Gastrocnemius medialis (tissue), 4 donors: ENCODE measurements at regions not wholly inside any gene's neighbourhood (a gene's known extent, or its start where the extent isn't known, plus 50 kb on each side); places are given as distances from the start of the nearest gene placed in this dataset.

Experiments used
- ATAC-seq, 2 donors: fragments of 150-250 bp; one replicate each; pipeline ENCODE4 v1.9.1; 2016
- DNase-seq, 2 donors: peaks; one replicate each; pipeline ENCODE4 v3.0.0-alpha.2; 2019
- H3K27ac ChIP-seq, 4 donors: fragments of 200-600 bp; sonication (generic); 1 replicate in 1 of 4; 2 replicates in 3 of 4; pipeline ENCODE4 v1.5.1; 2016 to 2018; ENCODE audit warnings: mild to moderate bottlenecking in 2 of 4, moderate library complexity in 1 of 4
- H3K27me3 ChIP-seq, 3 donors: fragments of 200-600 bp; sonication (generic) in 2 of 3; 1 replicate in 1 of 3; 2 replicates in 2 of 3; pipeline versions ENCODE4 v1.5.1 to v1.6.0; 2016 to 2019; ENCODE audit warnings: mild to moderate bottlenecking in 1 of 3, moderate library complexity in 1 of 3
- H3K36me3 ChIP-seq, 2 donors: fragments of 200-600 bp; sonication (generic) in 1 of 2; one replicate each; pipeline ENCODE4 v1.5.1; 2017 to 2018
- H3K4me1 ChIP-seq, 2 donors: fragments of 200-600 bp; sonication (generic) in 1 of 2; one replicate each; pipeline ENCODE4 v1.5.1; 2016 to 2017; ENCODE audit warnings: mild to moderate bottlenecking in 2 of 2
- H3K4me3 ChIP-seq, 4 donors: fragments of 200-600 bp; sonication (generic) in 3 of 4; 1 replicate in 1 of 4; 2 replicates in 3 of 4; pipeline ENCODE4 v1.5.1; 2016 to 2019; ENCODE audit warnings: mild to moderate bottlenecking in 2 of 4
- H3K9me3 ChIP-seq, 3 donors: fragments of 200-600 bp; sonication (generic) in 2 of 3; 1 replicate in 1 of 3; 2 replicates in 2 of 3; pipeline ENCODE4 v1.5.1; 2016 to 2019
- POLR2A ChIP-seq, 2 donors: fragments of 450-650 bp; IDR thresholded peaks; one replicate each; pipeline ENCODE4 v1.6.1; 2017; ENCODE audit warnings: antibody characterized with exemption in 2 of 2, mild to moderate bottlenecking in 2 of 2, moderate library complexity in 2 of 2
- in situ Hi-C, 4 donors: fragments of 200-750 bp; cut with MboI; loops; one replicate each; pipeline versions ENCODE4 v1.15.0 to v1.8.0; 2017; ENCODE audit warnings: low sequenced_read_pairs in 4 of 4
- intact Hi-C: fragments of 100-400 bp; cut with DNase I; formaldehyde crosslinking; loops from one replicate; pipeline ENCODE4 v1.15.1; 2023; ENCODE audit warnings: low total_unique reads
- TF ChIP-seq, protein P1 (sequence below), 5 experiments: fragments of 450-650 bp in 3 of 5; fragments of 200-600 bp in 2 of 5; sonication (generic) in 2 of 5; IDR thresholded peaks in 4 of 5; conservative IDR thresholded peaks in 1 of 5; 1 replicate in 4 of 5; 2 replicates in 1 of 5; pipeline ENCODE4 v1.5.1; 2016 to 2019; ENCODE audit warnings: antibody characterized with exemption in 5 of 5, mild to moderate bottlenecking in 3 of 5, moderate library complexity in 3 of 5

DNA sequence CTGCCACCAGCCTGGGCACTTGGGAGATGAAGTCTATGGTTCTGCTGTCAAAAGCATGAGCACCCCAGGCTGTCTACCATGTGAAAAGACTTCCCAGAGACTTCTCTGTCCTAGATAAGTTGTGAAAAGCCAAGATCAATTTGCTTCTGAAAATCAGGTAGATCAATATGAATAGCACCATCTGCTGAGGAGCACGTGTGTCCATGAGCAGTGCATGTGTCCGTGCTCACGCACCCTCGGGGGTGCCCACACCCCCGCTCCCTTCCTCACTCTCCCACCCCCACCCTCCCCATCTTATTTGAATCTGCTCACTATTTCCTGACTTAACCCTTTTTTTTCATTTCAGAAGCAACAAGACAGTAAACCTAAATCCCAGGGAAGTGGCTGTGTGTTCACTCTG, 238.3 kb upstream of the SDK2 start:
- H3K36me3 ChIP-seq: no peaks in the 10 kb centered on the region
- H3K4me1 ChIP-seq: no peaks in the 10 kb centered on the region
- ATAC-seq (no peak), DNase-seq (no peak)
- TF ChIP-seq POLR2A (IDR thresholded peaks at IDR 0.05): no peak
- TF ChIP-seq, protein P1, sequence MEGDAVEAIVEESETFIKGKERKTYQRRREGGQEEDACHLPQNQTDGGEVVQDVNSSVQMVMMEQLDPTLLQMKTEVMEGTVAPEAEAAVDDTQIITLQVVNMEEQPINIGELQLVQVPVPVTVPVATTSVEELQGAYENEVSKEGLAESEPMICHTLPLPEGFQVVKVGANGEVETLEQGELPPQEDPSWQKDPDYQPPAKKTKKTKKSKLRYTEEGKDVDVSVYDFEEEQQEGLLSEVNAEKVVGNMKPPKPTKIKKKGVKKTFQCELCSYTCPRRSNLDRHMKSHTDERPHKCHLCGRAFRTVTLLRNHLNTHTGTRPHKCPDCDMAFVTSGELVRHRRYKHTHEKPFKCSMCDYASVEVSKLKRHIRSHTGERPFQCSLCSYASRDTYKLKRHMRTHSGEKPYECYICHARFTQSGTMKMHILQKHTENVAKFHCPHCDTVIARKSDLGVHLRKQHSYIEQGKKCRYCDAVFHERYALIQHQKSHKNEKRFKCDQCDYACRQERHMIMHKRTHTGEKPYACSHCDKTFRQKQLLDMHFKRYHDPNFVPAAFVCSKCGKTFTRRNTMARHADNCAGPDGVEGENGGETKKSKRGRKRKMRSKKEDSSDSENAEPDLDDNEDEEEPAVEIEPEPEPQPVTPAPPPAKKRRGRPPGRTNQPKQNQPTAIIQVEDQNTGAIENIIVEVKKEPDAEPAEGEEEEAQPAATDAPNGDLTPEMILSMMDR (IDR thresholded peaks at IDR 0.05 in 4 of 5, conservative IDR thresholded peaks at IDR 0.05 in 1 of 5): no peak
- no peaks in the 10 kb centered on the region for H3K9me3 ChIP-seq
- in situ Hi-C loops: no loop called here
- H3K27ac ChIP-seq: no peak overlapping the region
- intact Hi-C loops: no loop called here
- peaks cover 0 to 2% (median 0%) of the 10 kb centered on the region in 3 donors for H3K27me3 ChIP-seq
- no peak overlapping the region for H3K4me3 ChIP-seq

DNA sequence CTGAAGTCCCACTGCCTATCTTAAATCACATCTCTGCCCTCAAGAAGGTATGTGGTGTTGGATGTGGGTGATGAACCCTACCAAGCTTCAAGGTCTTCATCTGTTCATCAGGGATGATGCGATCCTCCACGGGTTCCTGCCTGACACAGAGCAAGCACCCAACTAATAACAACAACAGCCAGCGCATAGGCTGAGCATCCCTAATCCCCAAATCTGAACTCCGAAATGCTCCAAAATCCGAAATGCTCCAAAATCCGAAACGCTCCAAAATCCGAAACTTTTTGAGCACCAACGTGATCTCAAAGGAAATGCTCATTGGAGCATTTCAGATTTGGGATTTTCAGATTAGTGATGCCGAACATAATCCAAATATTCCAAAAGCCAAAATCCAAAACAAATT, 238.9 kb upstream of the SDK2 start:
- no peak for TF ChIP-seq POLR2A (IDR thresholded peaks at IDR 0.05)
- TF ChIP-seq, protein P1 (IDR thresholded peaks at IDR 0.05 in 4 of 5, conservative IDR thresholded peaks at IDR 0.05 in 1 of 5): no peak
- Histone ChIP-seq H3K27me3 (peaks cover 0 to 2% (median 0%) of the 10 kb centered on the region in 3 donors), H3K4me1 (no peaks in the 10 kb centered on the region), H3K4me3 (no peak overlapping the region), H3K27ac (no peak overlapping the region), H3K36me3 (no peaks in the 10 kb centered on the region), H3K9me3 (no peaks in the 10 kb centered on the region)
- intact Hi-C loops (no loop called here), in situ Hi-C loops (no loop called here)
- no peak for DNase-seq
- no peak for ATAC-seq

DNA sequence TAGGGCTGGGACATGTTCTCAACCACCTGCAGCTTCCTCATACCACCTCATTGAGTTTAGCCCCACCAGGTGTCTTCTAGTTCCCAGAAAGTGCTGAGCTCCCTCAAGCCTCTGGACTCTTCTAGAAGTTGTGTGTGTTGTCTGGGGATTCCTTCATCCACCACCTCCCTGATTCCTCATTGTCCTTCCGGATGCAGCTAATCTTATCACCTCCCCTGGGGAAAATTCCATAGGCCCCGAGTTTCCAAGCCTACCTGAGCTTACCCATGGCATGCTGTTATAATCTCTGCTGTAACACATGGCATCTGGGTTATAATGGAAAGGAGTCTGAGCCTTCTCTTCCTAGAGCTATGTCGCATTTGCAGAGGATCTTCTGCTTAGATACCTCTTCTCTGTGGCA, 243.5 kb upstream of the SDK2 start:
- H3K27me3 ChIP-seq: peaks cover 0 to 6% (median 0%) of the 10 kb centered on the region in 3 donors
- no peak overlapping the region for H3K27ac ChIP-seq
- H3K4me3 ChIP-seq: no peak overlapping the region
- in situ Hi-C loops: no loop called here
- no peaks in the 10 kb centered on the region for H3K4me1 ChIP-seq
- no peaks in the 10 kb centered on the region for H3K9me3 ChIP-seq
- no peaks in the 10 kb centered on the region for H3K36me3 ChIP-seq
- intact Hi-C loops: no loop called here
- TF ChIP-seq POLR2A (IDR thresholded peaks at IDR 0.05): no peak
- TF ChIP-seq, protein P1 (IDR thresholded peaks at IDR 0.05 in 4 of 5, conservative IDR thresholded peaks at IDR 0.05 in 1 of 5): no peak
- DNase-seq (no peak), ATAC-seq (no peak)

DNA sequence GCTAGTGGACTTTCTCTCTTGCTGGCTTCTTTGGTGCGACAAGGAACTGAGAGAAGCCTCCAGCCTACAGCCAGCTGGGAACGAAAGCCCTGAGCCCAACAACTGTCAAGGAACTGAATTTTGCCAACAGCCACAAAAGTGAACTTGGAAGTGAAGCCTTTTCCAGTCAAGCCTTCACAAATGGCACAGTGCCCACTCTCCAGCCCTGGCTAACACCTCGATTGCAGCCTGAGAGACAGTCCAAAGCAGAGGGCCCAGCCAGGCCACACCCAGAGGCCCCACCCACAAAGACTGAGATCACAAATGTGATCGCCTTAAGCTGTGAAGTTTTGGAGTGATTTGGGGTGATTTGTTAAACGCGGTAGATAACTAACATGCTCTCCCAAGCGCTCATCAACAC, 244.6 kb upstream of the SDK2 start:
- no peak for ATAC-seq
- no peak overlapping the region for H3K27ac ChIP-seq
- no peak for DNase-seq
- H3K27me3 ChIP-seq: peaks cover 0 to 10% (median 0%) of the 10 kb centered on the region in 3 donors
- no peak overlapping the region for H3K4me3 ChIP-seq
- no peak for TF ChIP-seq POLR2A (IDR thresholded peaks at IDR 0.05)
- TF ChIP-seq, protein P1 (IDR thresholded peaks at IDR 0.05 in 4 of 5, conservative IDR thresholded peaks at IDR 0.05 in 1 of 5): no peak
- in situ Hi-C loops (no loop called here), intact Hi-C loops (no loop called here)
- no peaks in the 10 kb centered on the region for H3K36me3 ChIP-seq
- no peaks in the 10 kb centered on the region for H3K9me3 ChIP-seq
- H3K4me1 ChIP-seq: no peaks in the 10 kb centered on the region

DNA sequence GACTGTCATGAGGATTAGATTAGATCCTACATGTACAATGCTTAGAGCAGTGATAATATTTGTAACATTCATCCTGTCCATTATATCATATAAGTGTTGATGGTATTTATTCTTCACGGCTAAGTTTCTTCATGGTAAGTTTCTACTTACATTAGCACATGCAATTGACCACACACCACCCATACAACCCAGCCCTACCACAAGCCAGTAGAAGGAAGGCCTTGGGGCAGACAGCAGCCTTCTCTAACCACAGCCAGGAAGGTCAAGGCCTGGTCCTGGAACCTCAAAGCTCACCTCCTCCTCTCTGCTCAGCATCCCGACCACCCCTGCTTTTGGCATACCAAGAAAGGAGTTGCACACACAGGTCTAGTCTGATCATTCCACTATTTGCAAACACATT, 245.2 kb upstream of the SDK2 start:
- Histone ChIP-seq H3K4me3 (no peak overlapping the region), H3K27me3 (peaks cover 0 to 10% (median 0%) of the 10 kb centered on the region in 3 donors), H3K27ac (no peak overlapping the region), H3K36me3 (no peaks in the 10 kb centered on the region), H3K4me1 (no peaks in the 10 kb centered on the region), H3K9me3 (no peaks in the 10 kb centered on the region)
- no peak for DNase-seq
- no peak for ATAC-seq
- intact Hi-C loops: no loop called here
- in situ Hi-C loops: no loop called here
- no peak for TF ChIP-seq POLR2A (IDR thresholded peaks at IDR 0.05)
- TF ChIP-seq, protein P1 (IDR thresholded peaks at IDR 0.05 in 4 of 5, conservative IDR thresholded peaks at IDR 0.05 in 1 of 5): no peak
